ENCODE measurements at regions not wholly inside any gene's neighbourhood (a gene's known extent, or its start where the extent isn't known, plus 50 kb on each side); places are given as distances from the start of the nearest gene placed in this dataset.

GRCh38 chr6:28719275-28719940, 193.7 kb downstream of the GPX5 start:
- Histone ChIP-seq H3K9me3 (ENCODE audit: insufficient read depth, low read length) (no peaks in the 10 kb centered on the region), H3F3A (ENCODE audit: insufficient read depth) (no peaks in the 10 kb centered on the region), H3K27me3 (ENCODE audit: low read length) (no peaks in the 10 kb centered on the region), H3K27ac (ENCODE audit: low read depth, low read length) (no peak overlapping the region), H3K4me3 (ENCODE audit: insufficient read depth, low read length, poor library complexity, severe bottlenecking) (no peak overlapping the region), H4K20me1 (ENCODE audit: low read depth, low read length) (no peaks in the 10 kb centered on the region), H3K9ac (ENCODE audit: low read length) (no peak overlapping the region), H3K79me2 (ENCODE audit: insufficient read depth, low read length) (no peaks in the 10 kb centered on the region), H3K9me2 (replicated peaks; ENCODE audit: insufficient read depth, low read length) (no peaks in the 10 kb centered on the region), H3K36me3 (ENCODE audit: low read length) (no peaks in the 10 kb centered on the region), H3K4me2 (ENCODE audit: low read depth, low read length, poor library complexity, severe bottlenecking) (no peak overlapping the region), H2AFZ (ENCODE audit: low read depth, low read length, severe bottlenecking) (no peak overlapping the region)
- TF ChIP-seq CTCF (IDR thresholded peaks at IDR 0.05; ENCODE audit: insufficient read depth, low read length, poor library complexity, severe bottlenecking) (no peak), EZH2phosphoT487 (conservative IDR thresholded peaks at IDR 0.05; ENCODE audit: low read length) (no peak)

GRCh38 chr6:28720357-28721231, 194.9 kb downstream of the GPX5 start:
- TF ChIP-seq EZH2phosphoT487 (conservative IDR thresholded peaks at IDR 0.05; ENCODE audit: low read length) (no peak), CTCF (IDR thresholded peaks at IDR 0.05; ENCODE audit: insufficient read depth, low read length, poor library complexity, severe bottlenecking) (no peak)
- no peaks in the 10 kb centered on the region for H3K9me2 ChIP-seq (replicated peaks; ENCODE audit: insufficient read depth, low read length)
- no peaks in the 10 kb centered on the region for H4K20me1 ChIP-seq (ENCODE audit: low read depth, low read length)
- no peak overlapping the region for H3K27ac ChIP-seq (ENCODE audit: low read depth, low read length)
- no peaks in the 10 kb centered on the region for H3K9me3 ChIP-seq (ENCODE audit: insufficient read depth, low read length)
- H3F3A ChIP-seq (ENCODE audit: insufficient read depth): no peaks in the 10 kb centered on the region
- H3K4me2 ChIP-seq (ENCODE audit: low read depth, low read length, poor library complexity, severe bottlenecking): no peak overlapping the region
- H3K4me3 ChIP-seq (ENCODE audit: insufficient read depth, low read length, poor library complexity, severe bottlenecking): no peak overlapping the region
- no peak overlapping the region for H3K9ac ChIP-seq (ENCODE audit: low read length)
- H3K36me3 ChIP-seq (ENCODE audit: low read length): no peaks in the 10 kb centered on the region
- no peak overlapping the region for H2AFZ ChIP-seq (ENCODE audit: low read depth, low read length, severe bottlenecking)
- H3K27me3 ChIP-seq (ENCODE audit: low read length): no peaks in the 10 kb centered on the region
- no peaks in the 10 kb centered on the region for H3K79me2 ChIP-seq (ENCODE audit: insufficient read depth, low read length)

GRCh38 chr6:28721372-28721771, 195.7 kb downstream of the GPX5 start:
- Histone ChIP-seq H3K9me3 (ENCODE audit: insufficient read depth, low read length) (no peaks in the 10 kb centered on the region), H4K20me1 (ENCODE audit: low read depth, low read length) (no peaks in the 10 kb centered on the region), H3K27ac (ENCODE audit: low read depth, low read length) (no peak overlapping the region), H3F3A (ENCODE audit: insufficient read depth) (no peaks in the 10 kb centered on the region), H2AFZ (ENCODE audit: low read depth, low read length, severe bottlenecking) (no peak overlapping the region), H3K36me3 (ENCODE audit: low read length) (no peaks in the 10 kb centered on the region), H3K9me2 (replicated peaks; ENCODE audit: insufficient read depth, low read length) (no peaks in the 10 kb centered on the region), H3K4me3 (ENCODE audit: insufficient read depth, low read length, poor library complexity, severe bottlenecking) (no peak overlapping the region), H3K4me2 (ENCODE audit: low read depth, low read length, poor library complexity, severe bottlenecking) (no peak overlapping the region), H3K79me2 (ENCODE audit: insufficient read depth, low read length) (no peaks in the 10 kb centered on the region), H3K9ac (ENCODE audit: low read length) (no peak overlapping the region), H3K27me3 (ENCODE audit: low read length) (no peaks in the 10 kb centered on the region)
- TF ChIP-seq CTCF (IDR thresholded peaks at IDR 0.05; ENCODE audit: insufficient read depth, low read length, poor library complexity, severe bottlenecking) (no peak), EZH2phosphoT487 (conservative IDR thresholded peaks at IDR 0.05; ENCODE audit: low read length) (no peak)
